Colonic mucosa (tissue), 4 donors: ENCODE measurements at regions not wholly inside any gene's neighbourhood (a gene's known extent, or its start where the extent isn't known, plus 50 kb on each side); places are given as distances from the start of the nearest gene placed in this dataset.
"Not testable (repeated sequence)": the region's sequence is repeated elsewhere in the genome, so short reads cannot be mapped to it uniquely, and the experiment has no call there.

ENCODE experiments used
- DNase-seq: peaks from one replicate; pipeline ENCODE4 v3.0.0-alpha.2; 2020
- H3K27ac ChIP-seq: fragments of 200-600 bp; one replicate; pipeline ENCODE4 v1.8.0; 2021
- H3K27me3 ChIP-seq: fragments of 200-600 bp; one replicate; pipeline ENCODE4 v1.8.0; 2021
- H3K36me3 ChIP-seq: fragments of 200-600 bp; one replicate; pipeline ENCODE4 v1.8.0; 2021
- H3K4me1 ChIP-seq: fragments of 200-600 bp; one replicate; pipeline ENCODE4 v1.8.0; 2021; ENCODE audit warnings: mild to moderate bottlenecking
- H3K4me3 ChIP-seq: fragments of 200-600 bp; one replicate; pipeline ENCODE4 v1.8.0; 2021
- H3K9ac ChIP-seq, 2 donors: one replicate each; pipeline ENCODE4 v1.7.0; 2013; ENCODE audit warnings: control low read depth in 2 of 2, low read depth in 2 of 2, low read length in 2 of 2
- H3K9me3 ChIP-seq: fragments of 200-600 bp; one replicate; pipeline ENCODE4 v1.8.0; 2021
- intact Hi-C: fragments of 100-400 bp; cut with DNase I; formaldehyde crosslinking; loops from one replicate; pipeline ENCODE4 v1.14.1; 2022
- TF ChIP-seq, protein P1 (sequence below): fragments of 200-600 bp; IDR thresholded peaks from one replicate; pipeline ENCODE4 v1.8.0; 2022; ENCODE audit warnings: antibody characterized with exemption, mild to moderate bottlenecking
- donor health status: healthy.
- donor health status: DM: no; HTN: no; CAD: no.
- donor health status: DM: no; HTN: no; CAD: no.

DNA sequence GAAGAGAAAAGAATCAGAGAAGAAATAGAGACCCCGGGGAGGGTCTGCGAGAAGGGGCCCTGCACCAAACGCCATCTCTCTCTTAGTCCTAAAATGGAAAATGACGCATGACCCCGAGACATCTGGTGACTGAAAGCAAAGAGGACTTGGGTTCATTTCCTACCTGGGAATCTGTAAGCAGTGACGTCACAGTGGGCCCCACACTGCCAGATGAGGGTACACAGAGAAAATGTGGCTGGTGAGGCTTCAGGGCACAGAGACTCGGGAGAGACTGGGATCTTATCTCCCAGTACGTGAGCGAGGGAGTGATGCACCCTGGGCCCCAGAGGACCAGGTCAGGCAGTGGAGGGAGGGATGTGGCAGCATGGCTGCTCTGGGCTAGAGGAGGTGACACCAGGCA lies 288.1 kb upstream of the SFSWAP start:
- intact Hi-C loops: no loop called here
- Histone ChIP-seq H3K4me1 (no peaks in the 10 kb centered on the region), H3K4me3 (no peak overlapping the region), H3K27me3 (no peaks in the 10 kb centered on the region), H3K9ac (no peak overlapping the region), H3K36me3 (no peaks in the 10 kb centered on the region), H3K9me3 (no peaks in the 10 kb centered on the region), H3K27ac (no peak overlapping the region)
- TF ChIP-seq, protein P1, sequence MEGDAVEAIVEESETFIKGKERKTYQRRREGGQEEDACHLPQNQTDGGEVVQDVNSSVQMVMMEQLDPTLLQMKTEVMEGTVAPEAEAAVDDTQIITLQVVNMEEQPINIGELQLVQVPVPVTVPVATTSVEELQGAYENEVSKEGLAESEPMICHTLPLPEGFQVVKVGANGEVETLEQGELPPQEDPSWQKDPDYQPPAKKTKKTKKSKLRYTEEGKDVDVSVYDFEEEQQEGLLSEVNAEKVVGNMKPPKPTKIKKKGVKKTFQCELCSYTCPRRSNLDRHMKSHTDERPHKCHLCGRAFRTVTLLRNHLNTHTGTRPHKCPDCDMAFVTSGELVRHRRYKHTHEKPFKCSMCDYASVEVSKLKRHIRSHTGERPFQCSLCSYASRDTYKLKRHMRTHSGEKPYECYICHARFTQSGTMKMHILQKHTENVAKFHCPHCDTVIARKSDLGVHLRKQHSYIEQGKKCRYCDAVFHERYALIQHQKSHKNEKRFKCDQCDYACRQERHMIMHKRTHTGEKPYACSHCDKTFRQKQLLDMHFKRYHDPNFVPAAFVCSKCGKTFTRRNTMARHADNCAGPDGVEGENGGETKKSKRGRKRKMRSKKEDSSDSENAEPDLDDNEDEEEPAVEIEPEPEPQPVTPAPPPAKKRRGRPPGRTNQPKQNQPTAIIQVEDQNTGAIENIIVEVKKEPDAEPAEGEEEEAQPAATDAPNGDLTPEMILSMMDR: no peak
- no peak for DNase-seq

DNA sequence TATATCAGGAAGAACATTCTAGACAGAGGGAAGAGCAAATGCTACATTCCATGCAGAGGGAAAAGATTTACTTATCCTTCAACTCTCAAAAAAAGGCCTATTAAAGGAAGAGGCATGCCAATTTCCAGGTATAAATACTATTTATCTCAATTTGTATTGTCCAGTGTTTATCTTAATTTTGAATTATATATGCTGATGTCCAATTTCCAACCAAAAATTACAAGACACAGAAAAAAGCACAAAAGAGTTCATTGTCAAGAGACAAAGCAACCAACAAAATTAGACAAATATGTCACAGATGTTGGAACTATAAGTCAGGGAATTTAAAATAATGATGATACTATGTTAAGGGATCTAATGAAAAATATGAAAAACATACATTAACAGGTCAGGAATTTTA lies 286.6 kb upstream of the SFSWAP start:
- Histone ChIP-seq H3K27me3 (no peaks in the 10 kb centered on the region), H3K4me3 (no peak overlapping the region), H3K27ac (no peak overlapping the region), H3K36me3 (no peaks in the 10 kb centered on the region), H3K9ac (no peak overlapping the region), H3K4me1 (no peaks in the 10 kb centered on the region), H3K9me3 (no peaks in the 10 kb centered on the region)
- TF ChIP-seq, protein P1: no peak
- intact Hi-C loops: no loop called here
- DNase-seq: no peak

DNA sequence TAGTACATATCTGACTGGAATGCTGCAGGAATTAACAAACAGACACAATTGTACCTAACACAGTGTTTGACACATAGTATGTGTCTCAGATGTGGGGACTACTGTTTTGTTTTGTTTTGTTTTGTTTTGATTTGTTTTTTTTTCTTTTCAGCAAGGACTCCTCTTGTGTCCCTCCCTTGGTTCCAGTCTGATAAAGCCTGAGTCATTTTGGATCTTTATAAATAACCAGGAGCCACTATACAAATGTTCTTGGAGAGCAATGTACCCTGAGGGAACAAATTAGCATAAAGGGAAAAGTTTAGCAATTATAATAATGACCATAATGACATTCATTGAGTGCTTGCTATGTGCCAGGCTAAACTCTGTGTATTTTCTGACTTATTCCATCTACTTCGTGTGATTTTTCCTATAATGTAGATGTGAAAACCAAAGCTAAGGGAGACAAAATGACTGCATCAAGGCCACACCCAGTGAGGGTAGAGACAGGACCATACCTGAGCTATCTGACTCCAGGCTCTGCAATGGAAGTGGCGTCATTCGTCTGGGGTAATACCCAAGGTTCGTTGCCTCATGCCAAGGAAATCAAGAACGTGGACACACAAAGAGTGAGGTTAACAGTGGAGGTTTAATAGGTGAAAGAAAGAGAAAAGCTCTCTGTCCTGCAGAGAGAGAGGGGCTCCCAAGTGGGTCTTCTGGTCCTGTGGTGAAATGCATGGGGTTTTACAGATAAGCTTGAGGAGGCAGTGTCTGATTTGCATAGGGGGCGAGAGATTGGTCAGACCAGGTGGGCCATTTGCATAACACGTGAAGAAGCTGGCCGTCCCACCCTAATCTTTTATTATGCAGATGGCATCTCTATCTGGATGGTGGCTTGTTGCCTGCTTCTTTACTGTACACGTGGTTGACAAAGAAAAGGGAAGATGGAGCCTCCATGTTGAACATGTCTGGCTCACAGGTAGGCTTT lies 285.5 kb upstream of the SFSWAP start:
- Histone ChIP-seq H3K9me3 (no peaks in the 10 kb centered on the region), H3K4me1 (no peaks in the 10 kb centered on the region), H3K4me3 (no peak overlapping the region), H3K27me3 (no peaks in the 10 kb centered on the region), H3K9ac (no peak overlapping the region), H3K27ac (no peak overlapping the region), H3K36me3 (no peaks in the 10 kb centered on the region)
- intact Hi-C loops: no loop called here
- TF ChIP-seq, protein P1: no peak
- DNase-seq: no peak

DNA sequence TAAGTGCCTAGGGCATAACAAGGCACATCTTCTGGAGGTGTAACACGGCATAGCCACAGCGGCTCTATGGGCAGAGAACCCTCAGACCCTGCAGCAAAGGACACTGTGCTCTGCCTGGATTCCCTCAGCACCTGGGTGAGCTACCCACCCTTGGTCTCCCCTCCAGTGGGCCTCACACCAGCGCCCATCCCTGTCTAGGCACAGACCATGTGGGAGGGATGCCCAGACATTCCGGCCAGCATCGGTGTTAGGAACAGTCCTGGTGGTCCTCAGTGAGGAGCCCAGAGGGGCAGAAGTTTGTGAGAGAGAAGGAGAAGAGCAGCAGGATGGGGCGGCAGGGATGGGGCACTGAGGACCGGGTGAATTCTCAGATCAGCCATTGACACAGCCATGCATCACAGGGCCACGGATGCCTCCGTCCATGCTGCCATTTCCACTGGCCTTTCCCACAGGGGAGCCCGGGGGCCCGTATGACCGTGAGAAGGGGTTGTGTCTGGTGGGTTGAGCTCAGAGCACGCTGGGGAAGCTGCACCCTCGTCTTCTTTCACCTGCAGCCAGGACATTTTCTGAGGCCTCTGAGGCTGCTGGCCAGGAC lies 282.7 kb upstream of the SFSWAP start:
- H3K36me3 ChIP-seq: no peaks in the 10 kb centered on the region

DNA sequence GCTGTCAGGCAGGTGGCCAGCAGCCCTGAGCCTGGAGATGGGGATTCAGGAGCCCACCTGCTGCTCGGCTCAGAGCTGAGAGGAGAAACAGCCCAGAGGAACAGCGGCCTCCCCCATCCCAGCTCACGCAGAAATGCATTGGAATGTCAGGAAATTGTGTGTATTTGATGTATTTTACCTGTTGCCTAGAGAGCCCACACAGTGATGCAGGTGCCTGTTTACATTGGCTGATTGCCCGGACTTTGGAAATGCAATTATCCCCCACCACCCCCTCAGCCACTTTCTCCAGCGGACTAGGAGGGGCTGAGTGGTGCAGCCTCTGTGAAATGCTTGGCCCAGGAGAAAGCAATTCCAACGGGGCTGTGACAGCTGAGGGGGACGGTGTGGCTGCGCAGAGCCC lies 281.7 kb upstream of the SFSWAP start:
- H3K27ac ChIP-seq, H3K9me3 ChIP-seq, H3K4me3 ChIP-seq, H3K9ac ChIP-seq, H3K4me1 ChIP-seq, intact Hi-C loops, DNase-seq, H3K36me3 ChIP-seq, H3K27me3 ChIP-seq: not testable (repeated sequence)

More for the DNA sequence above, 282.7 kb upstream of the SFSWAP start:
- no peak overlapping the region for H3K27ac ChIP-seq
- DNase-seq: no peak
- no peaks in the 10 kb centered on the region for H3K4me1 ChIP-seq
- no peak overlapping the region for H3K9ac ChIP-seq
- intact Hi-C loops: no loop called here
- H3K27me3 ChIP-seq: no peaks in the 10 kb centered on the region
- no peak overlapping the region for H3K4me3 ChIP-seq
- TF ChIP-seq, protein P1: no peak
- no peaks in the 10 kb centered on the region for H3K9me3 ChIP-seq

DNA sequence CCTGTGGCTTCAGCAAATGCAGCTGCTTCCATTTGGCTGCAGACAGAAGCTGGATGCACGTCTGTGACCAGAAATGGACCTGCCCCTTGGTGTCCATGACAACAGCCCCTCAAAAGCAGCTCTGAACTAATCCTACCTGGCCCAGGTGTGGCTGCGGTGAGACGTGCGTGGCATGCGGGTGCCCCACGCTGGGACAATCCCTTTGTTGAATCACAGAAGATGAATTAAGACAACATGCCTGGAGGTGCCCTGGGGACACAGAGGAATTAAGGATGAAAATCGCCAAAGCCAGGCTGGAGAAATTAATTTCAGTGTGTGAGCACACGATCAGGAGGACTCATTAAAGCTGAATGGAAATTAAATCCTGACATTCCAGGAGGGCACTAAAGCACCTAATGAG lies 281.2 kb upstream of the SFSWAP start:
- H3K4me1 ChIP-seq, H3K27me3 ChIP-seq, intact Hi-C loops, DNase-seq, H3K9ac ChIP-seq, H3K36me3 ChIP-seq, H3K27ac ChIP-seq, H3K4me3 ChIP-seq, H3K9me3 ChIP-seq: not testable (repeated sequence)
